Femur (tissue), 1 donor: ENCODE measurements at regions not wholly inside any gene's neighbourhood (a gene's known extent, or its start where the extent isn't known, plus 50 kb on each side); places are given as distances from the start of the nearest gene placed in this dataset.
"Not testable (repeated sequence)": the region's sequence is repeated elsewhere in the genome, so short reads cannot be mapped to it uniquely, and the experiment has no call there.

ENCODE experiments used
- DNase-seq: peaks from one replicate; pipeline ENCODE4 v3.0.0-alpha.2; 2017

DNA sequence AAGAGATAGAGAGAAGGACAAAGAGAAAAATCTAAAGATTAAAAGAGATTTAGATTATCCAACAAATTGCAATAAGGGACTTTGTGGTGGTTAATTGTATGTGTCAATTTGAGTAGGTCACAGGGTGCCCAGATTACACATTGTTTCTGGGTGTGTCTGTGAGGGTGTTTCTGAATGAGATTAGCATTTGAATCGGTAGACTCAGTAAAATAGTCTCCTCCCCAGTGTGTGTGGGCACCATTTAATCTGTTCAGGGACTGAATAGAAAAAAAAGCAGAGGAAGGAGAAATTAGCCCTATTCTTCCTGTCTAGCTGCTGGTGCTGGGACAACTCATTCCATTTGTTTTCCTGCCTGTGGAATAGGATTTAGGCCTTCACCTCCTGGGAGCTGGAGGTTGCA, 339.8 kb upstream of the EPHA4 start:
- DNase-seq: no peak

DNA sequence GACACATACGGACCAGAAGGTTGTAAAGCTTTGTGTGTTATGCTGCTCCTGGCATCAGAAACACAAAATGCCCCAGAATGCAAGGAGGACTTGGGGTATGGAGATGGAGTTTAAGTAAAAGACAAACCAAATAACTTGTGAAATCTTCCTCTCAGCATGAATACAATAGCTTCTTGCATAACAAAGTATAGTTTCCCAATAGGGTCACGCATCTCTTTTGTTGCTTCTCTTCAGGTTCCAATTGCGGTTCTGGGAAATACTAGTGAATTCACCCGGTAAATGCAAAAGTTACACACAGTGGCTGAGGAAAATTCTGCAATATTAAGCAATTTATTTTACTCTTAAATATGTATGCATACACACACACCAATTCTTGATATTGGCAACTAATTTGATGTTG, 339.2 kb upstream of the EPHA4 start:
- DNase-seq: no peak

GRCh38 chr2:221908518-221908917, 336.4 kb upstream of the EPHA4 start:
- DNase-seq: no peak

DNA sequence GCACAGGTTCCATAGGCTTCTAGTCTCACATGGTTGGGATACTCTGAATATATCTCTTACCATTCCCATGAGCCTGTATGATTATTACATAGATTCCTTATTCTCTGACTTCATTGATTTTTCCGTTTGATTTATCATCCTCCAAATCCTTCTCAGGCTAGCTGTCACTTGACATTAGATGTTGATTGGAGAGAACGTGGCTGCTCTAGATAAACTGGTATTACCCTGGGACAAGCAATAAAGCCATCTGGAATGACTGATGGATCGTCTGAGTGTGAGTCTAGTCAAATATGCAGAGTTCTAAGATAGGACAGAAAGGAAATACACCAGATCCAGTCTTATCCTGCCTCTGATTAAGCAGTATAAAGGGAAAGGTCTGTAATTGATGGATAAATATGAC, 325.6 kb upstream of the EPHA4 start:
- no peak for DNase-seq

GRCh38 chr2:221896505-221897151, 324.5 kb upstream of the EPHA4 start:
- peak; percentile 53 for DNase-seq

DNA sequence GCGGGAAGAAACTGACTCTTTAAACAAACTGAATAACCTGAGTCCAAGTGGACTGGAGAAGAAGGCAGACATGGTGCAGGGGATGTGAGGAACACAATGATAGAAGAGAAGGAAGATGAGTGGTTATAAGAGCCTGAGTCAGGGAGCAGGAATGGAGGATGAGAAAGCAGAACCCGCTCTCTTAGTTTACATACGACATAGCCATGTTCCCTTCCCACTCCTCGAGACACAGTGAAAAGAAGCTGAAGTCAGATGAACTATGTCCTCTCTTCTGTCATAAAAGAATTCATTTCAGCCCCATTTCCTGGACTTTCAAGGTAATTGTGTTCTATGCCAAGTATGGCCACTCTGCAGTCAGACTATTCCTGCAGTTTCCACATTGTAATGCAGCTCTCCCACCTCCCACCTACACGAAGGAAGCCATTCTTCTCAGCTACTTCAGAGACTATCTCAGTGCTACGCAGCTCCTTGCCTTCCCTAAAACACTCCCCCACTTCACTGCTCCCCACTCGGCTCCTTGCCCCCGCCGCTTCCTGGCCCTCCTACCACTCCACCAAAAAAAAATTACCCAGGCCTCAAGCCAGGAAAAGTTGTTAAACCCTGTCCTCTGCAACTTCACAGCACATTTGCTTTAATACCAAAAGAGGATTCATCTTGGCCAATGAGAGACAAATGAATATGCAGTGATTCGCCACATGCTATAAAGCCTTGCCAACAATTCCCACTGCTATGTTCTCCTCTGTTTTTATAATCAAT, 323.4 kb upstream of the EPHA4 start:
- peak; percentile 55 for DNase-seq

- DNase-seq: no peak
Observed at GRCh38 chr2:221893501-221893900, 321.4 kb upstream of the EPHA4 start.

GRCh38 chr2:221892006-221892405, 319.9 kb upstream of the EPHA4 start:
- not testable (repeated sequence) for DNase-seq

DNA sequence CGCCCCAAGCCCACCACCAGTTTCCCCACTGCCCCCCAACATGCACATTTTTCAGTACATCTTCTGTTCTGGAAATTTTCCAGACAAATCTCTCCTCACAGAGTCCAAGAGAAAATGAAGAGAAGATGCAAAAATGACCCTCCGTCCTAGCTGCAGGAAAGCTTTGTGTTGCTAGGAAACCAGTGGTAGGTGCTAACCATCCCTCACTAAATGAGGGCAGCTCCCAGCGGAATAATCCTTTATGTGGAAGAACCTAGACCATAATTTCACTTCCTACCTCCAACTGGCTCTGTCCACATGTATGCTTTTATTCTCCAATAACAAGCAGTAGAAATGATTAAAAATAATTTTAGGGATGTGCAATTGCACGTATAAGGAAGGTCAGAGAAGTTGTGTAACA, 311.9 kb upstream of the EPHA4 start:
- no peak for DNase-seq

- DNase-seq: no peak
Observed at GRCh38 chr2:221876016-221876415, 303.9 kb upstream of the EPHA4 start.

DNA sequence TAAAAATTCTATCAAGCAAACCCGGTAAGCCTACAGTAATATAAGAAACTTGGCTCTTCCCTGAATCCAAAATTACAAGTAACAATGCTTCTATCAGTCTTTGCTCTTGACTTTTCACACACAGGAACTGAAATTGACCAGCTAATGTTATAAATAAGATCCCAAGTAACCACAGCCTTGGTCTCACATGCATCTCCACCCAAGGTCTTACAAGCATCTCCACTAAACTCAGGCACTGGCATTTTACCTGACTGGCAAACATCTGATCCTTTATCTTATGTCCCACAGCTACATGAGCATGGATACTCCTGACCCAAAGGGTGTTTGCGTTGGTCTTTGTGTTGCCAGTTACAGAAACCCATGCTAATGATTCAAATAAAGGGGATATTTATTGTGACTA, 302.3 kb upstream of the EPHA4 start:
- DNase-seq: no peak

DNA sequence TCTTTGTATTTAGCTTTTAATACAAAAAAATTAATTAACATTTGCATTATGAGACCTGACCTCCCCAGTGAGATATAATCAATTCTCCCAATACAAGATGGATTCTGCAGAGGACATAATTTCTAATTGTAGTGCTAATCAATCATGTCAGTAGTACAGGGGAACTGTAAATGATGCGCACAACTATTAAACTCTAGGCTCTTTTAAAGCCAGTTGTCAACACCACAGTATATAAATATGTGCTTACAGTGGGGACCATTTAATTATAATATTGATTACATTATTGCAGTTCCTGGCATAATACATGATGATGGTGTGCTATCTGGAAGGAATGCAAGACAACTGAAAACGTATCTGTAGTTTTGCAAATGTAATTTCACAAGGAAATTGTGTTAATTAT, 285.6 kb upstream of the EPHA4 start:
- no peak for DNase-seq

GRCh38 chr2:221853297-221853696, 281.2 kb upstream of the EPHA4 start:
- DNase-seq: no peak

GRCh38 chr2:221851531-221852045, 279.5 kb upstream of the EPHA4 start:
- no peak for DNase-seq

- DNase-seq: no peak
Observed at GRCh38 chr2:221850076-221850475, 278.0 kb upstream of the EPHA4 start.

- no peak for DNase-seq
Observed at GRCh38 chr2:221848286-221848685, 276.2 kb upstream of the EPHA4 start.

DNA sequence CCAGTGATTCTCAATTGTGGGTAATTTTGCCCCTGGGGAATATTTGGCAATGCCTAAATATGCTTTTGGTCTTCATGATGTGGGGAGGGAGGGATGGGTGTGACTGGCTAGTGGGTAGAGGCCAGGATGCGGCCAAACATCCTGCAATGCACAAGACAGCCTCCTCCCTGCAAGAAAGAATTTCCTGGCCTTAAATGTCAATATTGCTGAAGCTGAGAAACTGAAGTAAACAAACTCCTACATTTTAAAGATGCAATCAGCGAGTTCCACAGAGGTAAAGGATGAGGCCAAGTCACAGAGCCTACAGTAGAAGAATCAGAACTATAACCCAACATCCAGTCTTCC, 272.9 kb upstream of the EPHA4 start:
- DNase-seq: no peak

DNA sequence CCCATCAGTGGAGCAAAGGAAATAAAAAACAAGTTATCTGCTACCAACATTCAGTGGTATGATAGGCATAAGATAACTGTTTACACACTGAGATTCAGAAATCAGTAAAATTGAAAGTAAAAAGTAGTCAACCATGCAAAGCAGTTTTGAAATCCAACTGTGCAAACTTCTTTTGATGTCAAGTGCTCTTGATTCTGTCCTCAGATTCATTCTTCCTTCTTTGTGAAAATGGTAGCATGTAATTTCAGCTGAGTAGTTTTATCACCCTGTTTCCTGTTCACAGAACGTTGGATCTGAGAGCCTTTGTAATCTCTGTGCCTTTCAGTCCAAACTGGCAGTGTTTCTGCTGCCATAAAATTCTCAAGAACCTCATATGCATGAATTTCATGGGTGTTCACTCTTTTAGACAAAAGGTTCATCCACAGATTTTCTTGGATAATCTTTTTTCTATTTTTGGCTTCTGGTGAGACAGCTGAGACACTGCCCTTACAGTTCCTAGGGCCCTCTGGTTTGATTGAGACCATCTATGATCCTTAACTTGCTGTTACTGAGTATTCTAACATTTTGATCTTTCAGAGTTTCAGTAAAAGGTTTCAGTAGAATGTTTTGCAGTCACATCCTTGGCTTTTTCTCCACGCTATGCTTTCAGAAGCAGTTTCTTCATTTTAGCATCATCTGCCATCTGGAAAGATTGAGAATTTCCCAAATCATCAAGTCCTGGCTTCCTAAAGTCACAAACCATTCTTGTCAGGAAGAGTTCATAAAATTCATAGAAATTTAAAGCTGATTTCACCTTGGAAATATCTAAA, 272.3 kb upstream of the EPHA4 start:
- no peak for DNase-seq

DNA sequence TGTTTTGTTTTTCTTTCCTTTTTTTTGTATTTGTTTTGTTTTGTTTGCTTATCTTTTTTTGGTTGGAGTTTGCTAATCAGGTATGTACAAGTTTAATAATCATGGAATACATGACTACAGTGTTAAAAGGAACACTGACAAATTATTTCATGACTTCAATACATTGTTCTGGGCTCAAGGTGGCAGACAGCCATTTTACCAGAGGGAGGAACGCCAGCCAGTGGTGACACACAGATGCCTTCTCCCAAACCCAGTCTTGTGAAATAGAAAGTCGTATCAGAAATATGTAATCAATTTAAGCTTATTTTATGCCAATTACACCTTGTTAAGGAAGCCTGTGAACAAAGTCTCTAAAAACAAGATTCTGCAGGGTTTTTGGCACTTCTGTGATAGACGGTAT, 264.0 kb upstream of the EPHA4 start:
- no peak for DNase-seq

- DNase-seq: no peak
Observed at GRCh38 chr2:221833966-221834365, 261.9 kb upstream of the EPHA4 start.

- no peak for DNase-seq
Observed at GRCh38 chr2:221831051-221831450, 258.9 kb upstream of the EPHA4 start.

- no peak for DNase-seq
Observed at GRCh38 chr2:221822416-221822815, 250.3 kb upstream of the EPHA4 start.

GRCh38 chr2:221818616-221819320, 246.7 kb upstream of the EPHA4 start:
- DNase-seq: no peak
